Esophagus squamous epithelium (tissue), 4 donors: ENCODE measurements at regions not wholly inside any gene's neighbourhood (a gene's known extent, or its start where the extent isn't known, plus 50 kb on each side); places are given as distances from the start of the nearest gene placed in this dataset.

ENCODE experiments used
- CTCF ChIP-seq, 6 experiments: fragments of 450-650 bp in 4 of 6; fragments of 200-600 bp in 2 of 6; sonication (generic) in 2 of 6; IDR thresholded peaks; one replicate each; pipeline ENCODE4 v1.5.1; 2016 to 2019; ENCODE audit warnings: antibody characterized with exemption in 6 of 6, mild to moderate bottlenecking in 4 of 6, moderate library complexity in 4 of 6
- POLR2A ChIP-seq, 4 donors: fragments of 450-650 bp; IDR thresholded peaks; one replicate each; pipeline ENCODE4 v1.6.1; 2017; ENCODE audit warnings: antibody characterized with exemption in 4 of 4, mild to moderate bottlenecking in 4 of 4, moderate library complexity in 3 of 4

- no peak for TF ChIP-seq POLR2A (IDR thresholded peaks at IDR 0.05)
- no peak for TF ChIP-seq CTCF (IDR thresholded peaks at IDR 0.05)
Measured at GRCh38 chr10:83937161-83937560, 202.1 kb upstream of the GHITM start.
